Embryonic facial prominence (tissue), 1 donor: ENCODE measurements at regions not wholly inside any gene's neighbourhood (a gene's known extent, or its start where the extent isn't known, plus 50 kb on each side); places are given as distances from the start of the nearest gene placed in this dataset.

Source experiments
- DNase-seq: peaks from one replicate; pipeline ENCODE4 v3.0.0-alpha.2; 2016; ENCODE audit errors: extremely low spot score

DNA sequence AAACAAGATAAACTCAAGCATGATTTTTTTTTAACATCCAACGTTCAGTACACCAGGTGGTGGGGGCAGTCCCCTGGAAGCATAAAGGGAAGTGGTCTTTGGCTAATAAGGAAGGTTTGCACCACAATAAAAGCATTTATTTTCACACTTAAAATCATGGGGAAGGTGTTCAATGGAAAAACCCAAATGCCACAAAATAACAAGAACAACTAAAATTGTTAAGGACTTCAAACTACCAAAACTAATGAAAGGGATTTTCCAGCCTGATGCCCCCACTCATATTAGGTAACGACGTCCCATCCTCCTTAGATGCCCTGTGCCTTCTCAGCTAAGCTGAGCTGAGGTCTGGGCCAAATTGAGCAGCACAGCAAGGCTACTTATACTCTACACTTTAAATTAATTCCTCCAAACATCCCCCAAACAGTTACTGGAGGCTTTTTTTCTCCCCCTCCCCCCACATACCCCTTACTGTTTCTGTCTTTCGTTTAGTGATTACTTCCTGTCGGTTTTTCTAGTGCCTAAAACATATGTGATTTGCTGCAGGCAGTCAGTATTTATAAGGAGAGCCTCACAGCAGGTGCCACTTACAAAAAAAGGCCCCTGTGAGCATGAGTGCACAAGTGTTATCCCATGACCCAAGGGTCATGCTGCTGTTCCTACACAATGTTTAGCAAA is 259.7 kb upstream of the ZNF608 start:
- DNase-seq: no peak

DNA sequence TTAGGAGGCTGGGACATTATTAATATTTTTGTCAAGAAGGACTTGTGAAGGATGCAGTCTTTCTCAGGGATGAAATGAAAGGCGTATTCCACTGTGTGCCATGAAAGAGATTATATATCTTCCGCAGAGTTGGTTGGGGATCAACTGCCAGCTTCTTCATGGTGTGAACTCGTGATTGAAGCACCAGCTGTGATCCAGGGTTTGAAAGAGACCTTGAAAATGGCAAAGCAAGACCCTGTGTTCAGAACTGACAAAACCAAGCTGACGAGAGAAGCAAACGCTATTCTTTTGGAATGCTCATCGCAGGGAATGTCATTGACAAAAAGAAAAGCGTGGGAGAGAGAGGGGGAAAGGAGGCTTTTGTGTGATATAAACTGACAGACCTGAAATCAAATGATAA is 263.9 kb upstream of the ZNF608 start:
- DNase-seq: no peak

DNA sequence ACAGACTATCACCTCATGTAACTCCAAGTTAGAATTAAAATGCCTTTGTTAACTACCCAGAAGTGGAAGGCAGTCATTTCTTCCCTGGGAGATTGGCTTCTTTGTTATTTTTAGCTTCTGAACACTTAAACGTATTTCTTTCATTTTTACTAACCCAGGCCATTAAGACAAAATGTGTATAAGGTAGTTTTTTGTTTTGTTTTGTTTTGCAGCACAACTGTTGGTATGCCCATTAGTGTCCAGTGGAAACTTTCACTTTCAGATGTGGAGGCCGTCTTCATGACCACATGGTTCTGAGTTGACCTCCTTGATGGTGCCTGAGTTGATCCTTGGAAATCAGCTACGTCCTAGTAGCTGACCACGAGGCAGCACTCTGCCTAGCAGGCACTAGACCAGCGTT is 264.6 kb upstream of the ZNF608 start:
- DNase-seq: no peak

DNA sequence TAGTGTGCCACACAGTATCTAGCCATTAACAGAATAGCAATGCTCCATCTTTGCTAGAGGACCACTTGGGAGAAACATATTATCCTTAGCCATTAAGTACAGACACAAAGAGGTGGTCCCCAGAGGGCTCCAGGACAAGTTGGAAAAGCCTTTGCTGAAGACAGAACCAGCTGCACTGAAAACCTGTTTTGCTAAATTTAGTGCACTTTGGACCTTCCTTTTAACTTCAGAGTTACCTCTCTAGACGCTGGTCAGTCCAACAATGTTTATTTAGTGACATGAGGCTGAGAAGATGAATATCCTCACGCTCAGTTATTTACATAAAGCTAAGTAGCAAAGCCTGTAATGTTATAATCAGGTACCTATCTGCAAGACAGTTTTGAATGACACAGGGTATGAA is 265.0 kb upstream of the ZNF608 start:
- DNase-seq: no peak

DNA sequence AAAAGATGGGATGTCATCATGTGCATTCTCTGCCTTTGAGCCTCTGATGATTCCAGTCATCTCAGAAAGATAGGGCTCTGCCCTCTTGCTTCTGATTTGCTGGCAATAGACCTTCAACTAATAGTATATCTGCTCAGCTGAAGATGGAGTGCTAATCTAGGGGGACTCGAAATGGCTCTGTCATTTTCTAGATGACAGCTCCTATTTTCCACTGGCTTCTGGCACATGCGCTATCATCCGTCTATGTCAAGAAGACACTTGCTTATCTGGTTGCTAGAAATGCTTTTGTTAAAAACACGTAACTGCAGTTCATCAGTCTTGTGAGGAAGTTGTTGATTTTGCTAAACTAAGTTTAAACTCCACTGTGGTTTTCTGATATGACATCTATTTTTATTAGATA is 265.5 kb upstream of the ZNF608 start:
- no peak for DNase-seq

DNA sequence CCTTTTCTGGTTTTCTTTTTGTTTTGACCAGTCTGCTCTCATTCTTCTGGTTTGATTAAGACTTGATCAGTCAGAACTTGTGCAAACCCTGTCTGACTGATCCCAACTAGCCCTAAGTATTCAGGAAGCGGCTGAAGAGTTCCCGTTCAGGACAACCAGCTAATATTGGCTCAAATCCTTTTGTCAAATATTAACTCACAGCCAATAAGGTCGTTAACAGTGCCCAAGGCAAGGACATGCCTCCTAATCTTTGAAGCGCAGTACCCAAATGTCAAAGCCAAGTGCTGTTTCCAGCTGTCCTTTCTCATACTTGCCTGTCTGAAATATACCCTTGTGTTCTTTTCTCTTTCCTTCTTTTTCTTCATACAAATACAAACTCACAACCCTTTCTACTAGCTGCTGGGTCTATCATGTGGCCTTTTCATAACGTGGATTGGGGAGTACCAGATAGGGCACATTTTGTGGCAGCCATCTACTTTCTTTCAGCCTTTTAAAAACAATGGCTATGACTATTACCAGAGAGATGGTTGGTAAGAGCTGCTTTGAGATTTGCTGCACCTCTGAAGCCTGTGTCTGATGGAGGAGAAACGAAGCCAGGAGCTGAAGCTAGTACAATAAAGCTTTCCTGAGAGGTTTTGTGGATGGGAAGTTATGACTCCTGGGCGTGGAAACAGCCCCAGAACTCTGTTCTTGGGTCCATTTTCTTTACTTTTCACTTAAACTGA is 266.4 kb upstream of the ZNF608 start:
- DNase-seq: no peak

DNA sequence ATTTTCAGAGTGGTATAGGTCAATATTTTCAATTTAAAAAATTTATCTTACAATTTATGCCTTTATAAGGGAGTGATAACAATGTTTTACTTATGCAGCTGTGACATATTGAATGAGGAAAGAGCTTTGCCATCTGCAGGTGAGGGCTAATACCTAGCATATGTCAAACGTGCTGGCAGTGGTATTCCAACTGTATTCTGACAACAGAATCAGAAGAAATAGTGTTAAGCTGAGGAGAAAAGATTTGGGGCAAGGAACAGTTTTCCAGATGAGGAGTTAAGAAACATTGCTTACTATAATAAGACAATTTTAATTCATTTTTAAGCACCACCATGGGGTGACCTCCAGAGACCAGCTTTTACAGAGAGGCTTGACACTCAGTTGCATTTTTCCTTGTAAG is 267.8 kb upstream of the ZNF608 start:
- DNase-seq: no peak

DNA sequence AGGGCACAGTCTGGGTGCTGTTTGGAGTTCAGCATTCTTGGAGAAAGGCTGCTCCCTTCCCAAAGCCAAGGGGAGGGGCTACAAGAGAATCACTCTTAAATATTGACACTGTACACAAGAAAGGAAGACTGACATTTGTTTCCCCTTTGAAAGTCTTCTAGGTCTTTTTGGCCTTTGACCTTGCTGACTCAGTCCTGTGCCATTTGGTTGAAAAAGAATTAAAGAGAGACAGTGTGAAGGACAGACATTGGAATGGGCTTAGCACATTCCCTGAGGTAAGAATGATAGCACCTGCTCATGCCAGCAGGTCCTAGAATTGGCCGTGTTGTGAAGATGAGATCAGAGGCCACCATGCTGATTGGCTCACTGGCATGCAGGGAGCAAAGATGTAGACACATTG is 271.4 kb upstream of the ZNF608 start:
- no peak for DNase-seq

DNA sequence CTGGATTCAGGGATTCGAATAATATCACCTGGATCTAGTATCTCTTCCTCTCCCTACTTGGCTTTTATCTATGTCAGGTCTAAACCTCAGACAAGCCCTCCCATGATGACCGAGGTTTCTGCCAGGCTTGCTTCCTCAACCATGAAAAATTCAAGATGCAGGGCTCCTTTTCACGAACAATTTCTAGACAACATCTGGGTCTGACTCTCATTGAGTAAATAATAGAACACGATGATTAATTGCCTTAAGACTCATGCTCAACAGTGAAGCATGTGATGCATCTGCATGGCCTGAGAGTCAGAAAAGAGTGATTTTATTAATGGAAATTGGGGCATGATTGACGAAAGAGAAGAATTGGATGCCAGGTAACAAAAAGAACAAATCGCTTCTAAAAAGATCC is 277.2 kb upstream of the ZNF608 start:
- DNase-seq: no peak

DNA sequence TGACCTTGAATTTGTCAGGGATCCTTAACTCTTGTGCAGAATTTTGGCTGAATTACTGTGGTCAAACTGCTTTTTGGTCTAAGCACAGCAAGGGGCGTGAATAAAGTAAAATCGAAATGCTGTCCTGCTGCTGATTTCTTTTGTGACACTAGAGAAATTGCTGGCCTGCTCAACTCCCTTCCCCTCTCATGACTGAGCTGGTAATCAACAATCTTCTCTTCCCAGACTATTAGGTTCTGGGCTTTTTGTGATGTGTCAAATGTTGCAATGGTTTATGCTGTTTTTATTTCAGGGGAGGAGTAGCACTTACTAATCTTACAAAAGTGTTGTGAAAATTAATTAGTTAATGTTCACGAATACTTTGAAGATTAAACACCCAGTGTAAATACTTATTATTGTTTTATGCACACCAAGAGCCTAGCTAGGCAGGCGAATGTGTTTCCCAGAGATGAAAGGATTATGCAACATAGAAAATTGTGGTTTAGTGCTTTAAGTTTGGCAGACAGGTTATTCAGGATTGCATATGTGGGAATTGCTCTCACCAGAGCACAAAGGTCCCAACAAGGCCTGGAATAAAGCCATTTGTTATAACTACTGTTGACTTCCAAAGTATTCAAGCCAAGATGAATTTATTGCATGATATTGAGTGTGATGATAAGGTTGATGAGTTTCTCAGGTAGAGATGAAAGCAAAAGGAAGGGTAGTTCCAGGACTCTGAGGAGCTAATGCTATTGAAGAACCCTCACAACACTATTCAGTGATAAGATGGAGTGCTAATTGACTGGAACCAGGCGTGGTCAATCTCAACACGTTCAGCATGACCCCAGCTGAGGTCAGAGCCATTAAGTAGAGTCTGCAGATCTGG is 280.7 kb upstream of the ZNF608 start:
- no peak for DNase-seq

DNA sequence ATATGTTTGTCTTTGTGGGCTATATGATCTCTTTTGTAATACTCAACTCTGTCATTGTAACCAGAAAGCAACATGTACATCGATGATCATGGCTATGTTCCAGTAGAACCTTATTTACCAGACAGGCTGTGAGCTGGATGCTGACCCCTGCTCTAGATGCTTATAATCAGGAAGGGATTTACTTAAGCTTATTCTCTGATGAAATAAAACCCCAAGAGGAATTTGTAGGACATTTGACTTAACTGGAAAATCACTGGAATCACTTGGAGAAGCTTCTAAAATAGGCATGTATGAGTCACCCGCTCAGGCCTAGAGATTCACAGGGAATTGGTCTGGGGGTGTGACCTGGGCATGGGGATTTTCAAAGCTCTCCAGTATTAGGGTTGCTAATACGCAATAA is 285.8 kb upstream of the ZNF608 start:
- DNase-seq: no peak

DNA sequence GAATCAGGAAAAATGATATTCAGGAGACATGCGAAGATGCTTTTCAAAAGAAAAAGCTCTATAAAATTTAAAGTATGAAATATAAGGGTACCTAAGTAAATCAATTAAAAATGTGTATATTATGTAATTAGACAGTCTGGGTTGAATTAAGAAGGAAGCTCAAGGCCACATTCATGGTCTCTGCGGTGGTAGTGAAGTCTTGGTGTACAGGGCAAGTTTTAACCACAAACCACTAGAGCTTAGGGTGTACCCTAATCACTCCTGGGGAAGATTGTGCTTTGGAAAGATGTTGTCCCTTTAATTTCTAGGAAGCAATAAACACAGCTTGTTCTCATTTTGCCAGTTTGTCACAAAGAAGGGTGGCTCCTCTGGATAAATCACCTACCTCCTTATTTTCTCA is 287.2 kb upstream of the ZNF608 start:
- no peak for DNase-seq

DNA sequence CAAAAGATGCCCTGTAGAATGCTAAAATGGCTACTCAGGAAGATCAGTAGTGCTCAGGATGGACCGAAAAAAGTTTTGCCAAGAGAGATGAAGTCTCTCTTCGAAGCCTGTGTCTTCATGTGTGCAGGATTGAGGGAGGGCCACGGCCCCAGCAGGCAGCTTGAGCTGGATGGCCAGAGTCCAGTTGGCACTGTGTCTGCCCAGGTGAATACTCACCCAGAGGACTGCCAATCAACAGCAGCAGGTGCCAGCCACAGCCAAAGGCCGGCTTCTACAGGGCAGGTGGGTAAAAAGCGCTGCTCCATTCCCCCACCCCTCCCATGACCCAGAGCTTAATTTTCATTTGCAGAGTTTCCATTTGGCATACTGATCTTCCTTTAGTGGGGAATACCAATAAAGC is 287.9 kb upstream of the ZNF608 start:
- DNase-seq: no peak

DNA sequence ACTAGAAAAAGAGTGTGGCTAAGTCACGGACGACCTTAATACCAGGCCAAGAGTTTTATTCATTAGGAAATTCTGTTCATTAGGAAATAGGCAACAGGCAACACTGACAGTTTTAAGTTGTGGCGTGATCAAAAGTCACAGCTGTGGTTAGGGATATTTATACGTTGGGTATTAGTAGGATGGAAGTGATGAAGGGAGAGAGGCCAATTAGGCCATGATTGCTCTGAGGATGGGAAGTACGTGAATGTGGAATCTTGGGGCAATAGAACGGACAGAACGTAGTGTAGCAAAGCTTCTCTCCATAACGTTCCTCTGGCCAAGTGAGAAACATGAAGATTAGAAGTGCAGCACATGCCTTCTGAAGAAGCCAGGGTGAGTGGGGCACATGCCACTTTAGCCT is 290.1 kb upstream of the ZNF608 start:
- DNase-seq: no peak

DNA sequence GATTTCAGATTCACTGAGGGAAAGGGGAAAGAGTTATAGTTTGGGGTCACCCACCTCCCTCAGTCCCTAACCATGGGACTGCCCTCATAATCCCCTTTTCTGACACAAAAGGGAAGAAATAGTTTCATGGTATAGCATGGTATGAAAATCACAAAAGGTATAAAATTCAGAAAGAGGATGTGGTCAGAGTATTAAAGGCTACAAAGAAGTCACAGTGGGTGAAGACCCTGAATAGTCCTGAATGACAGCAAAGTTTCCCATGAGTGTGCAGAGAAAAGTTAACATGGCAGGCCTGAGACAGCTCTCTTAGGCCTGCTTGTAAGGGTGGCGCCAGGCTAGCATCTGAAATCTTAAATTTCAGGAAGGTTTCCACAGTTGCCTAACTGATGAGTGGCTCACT is 290.6 kb upstream of the ZNF608 start:
- DNase-seq: no peak

DNA sequence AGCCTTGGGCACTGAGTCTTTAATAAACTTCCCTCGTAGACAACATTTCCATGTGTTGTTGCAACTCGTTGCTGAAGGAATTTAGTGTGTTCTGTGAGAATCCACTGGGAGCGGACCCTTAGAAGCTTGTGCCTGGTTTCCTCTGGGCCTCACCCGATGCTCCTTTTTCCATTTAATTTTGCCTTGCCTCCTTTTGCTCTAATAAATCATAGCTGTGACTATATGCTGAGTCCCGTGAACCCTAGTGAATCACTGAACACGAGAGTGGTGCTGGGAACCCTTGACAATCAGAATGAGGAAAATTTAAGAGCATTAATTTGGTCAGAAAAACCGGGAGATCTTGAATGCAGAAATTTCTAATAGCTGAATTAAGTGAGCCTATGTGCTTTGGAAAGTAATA is 291.1 kb upstream of the ZNF608 start:
- DNase-seq: no peak

DNA sequence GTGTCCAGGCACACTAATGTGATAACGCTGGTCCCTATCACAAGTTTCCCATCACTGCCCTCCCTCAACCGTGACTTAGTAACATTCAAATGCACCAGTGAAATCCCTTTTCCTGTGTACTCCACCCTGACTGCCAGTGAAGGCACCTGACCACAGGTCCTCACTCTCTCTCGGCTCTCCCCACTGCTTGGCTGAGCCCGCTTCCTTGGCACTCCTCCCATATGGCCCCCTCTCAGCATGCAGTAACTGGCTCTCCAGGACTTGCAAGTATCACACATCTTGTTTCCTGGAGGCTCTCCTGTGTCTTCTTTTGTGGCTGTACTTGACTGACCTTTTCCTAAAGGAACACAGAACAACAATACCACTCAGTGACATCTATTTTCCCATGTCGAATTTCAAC is 292.0 kb upstream of the ZNF608 start:
- DNase-seq: no peak

DNA sequence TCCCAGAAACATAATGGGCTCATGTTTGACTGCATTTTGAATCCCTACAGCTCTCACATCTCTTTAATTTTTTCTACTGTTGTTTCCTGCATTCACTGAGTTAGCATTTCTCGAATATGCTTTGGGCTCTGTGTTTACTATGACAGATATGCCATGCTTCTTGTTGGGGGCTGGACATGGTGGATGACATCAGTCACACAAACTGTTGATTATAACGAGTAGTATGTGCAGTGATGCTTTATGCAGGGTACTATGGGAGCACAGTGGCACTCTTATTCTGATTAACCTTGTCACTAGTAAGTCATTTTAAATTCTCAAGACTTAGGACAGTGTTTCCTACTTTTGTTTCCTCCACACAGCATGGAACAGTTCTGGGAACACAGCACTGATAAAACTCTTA is 295.4 kb upstream of the ZNF608 start:
- no peak for DNase-seq

DNA sequence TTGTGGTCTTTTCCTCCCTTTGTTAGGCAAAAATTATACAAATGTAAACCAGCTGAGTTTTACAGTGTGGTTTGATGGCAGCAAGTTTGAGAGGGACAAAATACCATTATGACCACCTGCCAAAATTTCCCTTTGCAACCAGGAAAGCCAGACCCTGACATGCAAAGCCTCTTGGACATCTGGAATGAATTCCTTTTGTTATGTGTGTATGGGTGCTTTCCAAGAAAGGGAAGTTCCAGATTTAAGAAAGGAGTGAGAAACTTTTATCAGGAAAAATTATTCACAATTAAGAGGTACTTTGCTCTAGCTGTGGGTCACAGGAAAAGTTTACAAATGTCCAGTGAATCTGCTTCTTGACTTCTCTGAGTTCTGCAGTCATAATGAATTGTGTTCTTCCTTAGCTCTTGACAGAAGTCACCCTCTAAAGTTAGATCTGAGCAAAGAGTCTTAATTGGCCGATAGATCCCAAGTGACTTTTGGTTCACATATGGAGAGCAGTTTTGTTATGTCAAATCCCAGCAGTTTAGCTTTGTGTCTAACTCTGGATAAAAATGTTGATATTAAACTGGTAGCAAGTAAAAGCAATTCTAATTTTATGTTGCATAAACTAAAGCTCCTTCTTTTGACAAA is 295.9 kb upstream of the ZNF608 start:
- DNase-seq: no peak

DNA sequence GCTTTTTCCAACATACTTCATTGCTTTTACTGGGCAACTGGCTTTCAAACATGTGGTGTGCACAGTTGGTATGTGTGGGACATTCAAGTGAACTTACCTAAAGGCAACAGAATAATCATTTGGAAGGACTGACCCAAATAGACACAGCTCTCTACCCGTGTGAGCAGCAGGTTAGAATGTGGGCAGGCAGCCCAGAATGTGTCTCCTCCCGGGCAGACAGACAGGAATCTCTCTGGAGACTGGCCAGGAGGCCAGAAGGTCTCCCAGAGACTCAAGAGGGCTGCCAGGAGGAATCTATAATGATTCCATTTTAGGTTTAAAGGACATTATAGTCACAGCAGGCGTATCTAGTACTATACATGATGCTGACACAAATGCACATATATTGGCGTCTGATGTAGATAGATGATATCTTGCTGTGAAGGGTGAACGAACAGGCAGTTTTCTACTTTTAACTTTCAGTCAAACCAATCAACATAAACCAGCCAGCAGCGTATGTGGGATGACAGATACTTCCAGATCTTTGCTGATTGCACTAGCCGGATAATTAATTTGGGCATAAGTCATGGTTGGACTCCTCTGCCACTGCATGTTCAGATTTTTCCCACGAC is 297.4 kb upstream of the ZNF608 start:
- DNase-seq: no peak

DNA sequence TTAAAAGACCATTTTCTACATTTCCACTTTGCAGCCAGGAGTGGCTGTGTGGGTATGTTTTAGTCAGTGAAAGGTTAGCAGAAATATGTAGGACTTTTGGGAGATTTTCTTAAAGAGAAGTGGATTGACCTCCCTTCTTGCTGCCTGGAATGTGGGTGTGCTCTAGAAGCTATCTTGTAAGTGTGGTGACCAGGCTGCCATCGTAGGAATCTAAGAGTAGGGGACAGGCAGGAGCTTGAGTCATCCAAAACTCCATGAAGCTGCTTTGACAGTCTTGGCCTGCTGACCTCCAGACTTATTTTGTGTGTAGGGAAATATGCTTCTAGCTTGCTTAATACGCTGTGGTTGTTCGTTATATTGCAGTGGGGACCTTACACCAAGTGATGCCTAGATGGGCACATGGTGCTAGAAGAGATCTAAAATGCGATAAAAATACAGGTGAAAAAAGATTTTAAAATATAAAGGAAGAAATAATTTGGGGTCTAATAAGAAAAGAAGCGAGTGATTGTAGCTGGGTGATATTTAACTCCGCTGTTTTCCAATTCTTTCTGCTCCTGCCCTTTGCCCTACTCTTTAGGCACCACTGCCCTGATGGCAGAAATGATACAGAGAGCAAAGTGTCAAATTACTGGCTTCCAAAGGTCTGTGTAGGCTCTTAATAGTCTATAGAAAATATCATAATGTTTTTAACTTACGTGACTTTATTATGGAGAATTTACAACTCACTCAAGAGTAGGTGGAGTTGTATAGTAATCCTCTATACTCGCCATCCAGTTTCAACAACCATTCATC is 298.2 kb upstream of the ZNF608 start:
- DNase-seq: no peak
